ENCODE measurements at regions not wholly inside any gene's neighbourhood (a gene's known extent, or its start where the extent isn't known, plus 50 kb on each side); places are given as distances from the start of the nearest gene placed in this dataset.
"Not testable (repeated sequence)": the region's sequence is repeated elsewhere in the genome, so short reads cannot be mapped to it uniquely, and the experiment has no call there.

- H3K4me1 Mint-ChIP-seq = no peaks in the 10 kb centered on the region
- H3K4me3 Mint-ChIP-seq = no peak overlapping the region
- intact Hi-C loops (cut with DNase I, micrococcal nuclease) = no loop called here
- no peaks in the 10 kb centered on the region for H3K27me3 Mint-ChIP-seq
- peaks cover 14% of the 10 kb centered on the region for H3K9me3 Mint-ChIP-seq (ENCODE audit: low read depth)
- DNase-seq (no peak), ATAC-seq (no peak)
- no peak overlapping the region for H3K27ac Mint-ChIP-seq
- ChIA-PET CTCF (no interaction called here), POLR2A (no interaction called here)
- H3K36me3 Mint-ChIP-seq (ENCODE audit: low read depth) = no peaks in the 10 kb centered on the region
These were observed 517.1 kb downstream of the PRKD1 start for GRCh38 chr14:29410581-29410980.

- DNase-seq; CTCF ChIA-PET; ATAC-seq; H3K27me3 Mint-ChIP-seq; H3K27ac Mint-ChIP-seq; H3K9me3 Mint-ChIP-seq (ENCODE audit: low read depth); H3K4me3 Mint-ChIP-seq; POLR2A ChIA-PET; H3K4me1 Mint-ChIP-seq; intact Hi-C loops (cut with DNase I, micrococcal nuclease); H3K36me3 Mint-ChIP-seq (ENCODE audit: low read depth): not testable (repeated sequence)
These were observed 512.7 kb downstream of the PRKD1 start for GRCh38 chr14:29414931-29415330.

GRCh38 chr14:29419736-29420135, 507.9 kb downstream of the PRKD1 start:
- ATAC-seq = no peak
- intact Hi-C loops (cut with DNase I, micrococcal nuclease) = no loop called here
- Mint-ChIP-seq H3K4me3 (no peak overlapping the region), H3K4me1 (no peaks in the 10 kb centered on the region), H3K27ac (no peak overlapping the region), H3K36me3 (ENCODE audit: low read depth) (no peaks in the 10 kb centered on the region), H3K9me3 (ENCODE audit: low read depth) (peaks cover 5% of the 10 kb centered on the region), H3K27me3 (no peaks in the 10 kb centered on the region)
- CTCF ChIA-PET = no interaction called here
- no peak for DNase-seq
- POLR2A ChIA-PET = no interaction called here

- Mint-ChIP-seq H3K27ac (no peak overlapping the region), H3K4me1 (no peaks in the 10 kb centered on the region), H3K36me3 (ENCODE audit: low read depth) (no peaks in the 10 kb centered on the region), H3K27me3 (no peaks in the 10 kb centered on the region), H3K4me3 (no peak overlapping the region), H3K9me3 (ENCODE audit: low read depth) (peaks cover 5% of the 10 kb centered on the region)
- no peak for DNase-seq
- ChIA-PET CTCF (no interaction called here), POLR2A (no interaction called here)
- ATAC-seq = no peak
- intact Hi-C loops (cut with DNase I, micrococcal nuclease) = no loop called here
These were observed 506.4 kb downstream of the PRKD1 start for GRCh38 chr14:29421156-29421728.

GRCh38 chr14:29425705-29426482, 501.8 kb downstream of the PRKD1 start:
- H3K27ac Mint-ChIP-seq = no peak overlapping the region
- ChIA-PET CTCF (no interaction called here), POLR2A (no interaction called here)
- H3K4me3 Mint-ChIP-seq = no peak overlapping the region
- ATAC-seq = no peak
- DNase-seq = no peak
- H3K36me3 Mint-ChIP-seq (ENCODE audit: low read depth) = no peaks in the 10 kb centered on the region
- H3K9me3 Mint-ChIP-seq (ENCODE audit: low read depth) = peaks cover 12% of the 10 kb centered on the region
- intact Hi-C loops (cut with DNase I, micrococcal nuclease) = no loop called here
- no peaks in the 10 kb centered on the region for H3K27me3 Mint-ChIP-seq
- H3K4me1 Mint-ChIP-seq = no peaks in the 10 kb centered on the region

- no peak overlapping the region for H3K27ac Mint-ChIP-seq
- no peak overlapping the region for H3K4me3 Mint-ChIP-seq
- H3K36me3 Mint-ChIP-seq (ENCODE audit: low read depth) = no peaks in the 10 kb centered on the region
- H3K9me3 Mint-ChIP-seq (ENCODE audit: low read depth) = peaks cover 22% of the 10 kb centered on the region
- H3K4me1 Mint-ChIP-seq = no peaks in the 10 kb centered on the region
- ChIA-PET CTCF (no interaction called here), POLR2A (no interaction called here)
- no peaks in the 10 kb centered on the region for H3K27me3 Mint-ChIP-seq
- intact Hi-C loops (cut with DNase I, micrococcal nuclease) = no loop called here
- DNase-seq (no peak), ATAC-seq (no peak)
These were observed 485.0 kb downstream of the PRKD1 start for GRCh38 chr14:29442696-29443095.

- intact Hi-C loops (cut with DNase I, micrococcal nuclease) = no loop called here
- DNase-seq (no peak), ATAC-seq (no peak)
- ChIA-PET CTCF (no interaction called here), POLR2A (interaction anchor here (0.6 kb wide), 1 partner anchor 77 kb away, joined by 3 read pairs; no protein-coding TSS in a partner anchor)
- no peak overlapping the region for H3K27ac Mint-ChIP-seq
- H3K4me1 Mint-ChIP-seq = no peaks in the 10 kb centered on the region
- peaks cover 16% of the 10 kb centered on the region for H3K9me3 Mint-ChIP-seq (ENCODE audit: low read depth)
- H3K27me3 Mint-ChIP-seq = no peaks in the 10 kb centered on the region
- no peaks in the 10 kb centered on the region for H3K36me3 Mint-ChIP-seq (ENCODE audit: low read depth)
- H3K4me3 Mint-ChIP-seq = no peak overlapping the region
These were observed 483.4 kb downstream of the PRKD1 start for GRCh38 chr14:29444216-29444615.

- H3K9me3 Mint-ChIP-seq (ENCODE audit: low read depth) = peaks cover 16% of the 10 kb centered on the region
- no peak overlapping the region for H3K4me3 Mint-ChIP-seq
- no peaks in the 10 kb centered on the region for H3K27me3 Mint-ChIP-seq
- ChIA-PET POLR2A (no interaction called here), CTCF (no interaction called here)
- DNase-seq (no peak), ATAC-seq (no peak)
- intact Hi-C loops (cut with DNase I, micrococcal nuclease) = no loop called here
- H3K36me3 Mint-ChIP-seq (ENCODE audit: low read depth) = no peaks in the 10 kb centered on the region
- H3K27ac Mint-ChIP-seq = no peak overlapping the region
- no peaks in the 10 kb centered on the region for H3K4me1 Mint-ChIP-seq
These were observed 482.8 kb downstream of the PRKD1 start for GRCh38 chr14:29444805-29445204.

GRCh38 chr14:29446971-29447370, 480.7 kb downstream of the PRKD1 start:
- no peak overlapping the region for H3K27ac Mint-ChIP-seq
- H3K27me3 Mint-ChIP-seq = no peaks in the 10 kb centered on the region
- no peak overlapping the region for H3K4me3 Mint-ChIP-seq
- intact Hi-C loops (cut with DNase I, micrococcal nuclease) = no loop called here
- H3K36me3 Mint-ChIP-seq (ENCODE audit: low read depth) = no peaks in the 10 kb centered on the region
- no peaks in the 10 kb centered on the region for H3K4me1 Mint-ChIP-seq
- ChIA-PET POLR2A (no interaction called here), CTCF (no interaction called here)
- DNase-seq (no peak), ATAC-seq (no peak)
- H3K9me3 Mint-ChIP-seq (ENCODE audit: low read depth) = peaks cover 16% of the 10 kb centered on the region

- intact Hi-C loops (cut with DNase I, micrococcal nuclease) = no loop called here
- no peak overlapping the region for H3K27ac Mint-ChIP-seq
- ChIA-PET CTCF (interaction anchor here (0.6 kb wide), 1 partner anchor 64 kb away, joined by 3 read pairs; no protein-coding TSS in a partner anchor), POLR2A (no interaction called here)
- H3K27me3 Mint-ChIP-seq = no peaks in the 10 kb centered on the region
- H3K9me3 Mint-ChIP-seq (ENCODE audit: low read depth) = peaks cover 4% of the 10 kb centered on the region
- DNase-seq = no peak
- no peaks in the 10 kb centered on the region for H3K36me3 Mint-ChIP-seq (ENCODE audit: low read depth)
- H3K4me1 Mint-ChIP-seq = no peaks in the 10 kb centered on the region
- no peak overlapping the region for H3K4me3 Mint-ChIP-seq
- no peak for ATAC-seq
These were observed 475.7 kb downstream of the PRKD1 start for GRCh38 chr14:29451941-29452340.

GRCh38 chr14:29453045-29453444, 474.6 kb downstream of the PRKD1 start:
- no peaks in the 10 kb centered on the region for H3K27me3 Mint-ChIP-seq
- no peaks in the 10 kb centered on the region for H3K4me1 Mint-ChIP-seq
- no peak overlapping the region for H3K4me3 Mint-ChIP-seq
- H3K36me3 Mint-ChIP-seq (ENCODE audit: low read depth) = no peaks in the 10 kb centered on the region
- no peaks in the 10 kb centered on the region for H3K9me3 Mint-ChIP-seq (ENCODE audit: low read depth)
- no peak overlapping the region for H3K27ac Mint-ChIP-seq
- intact Hi-C loops (cut with DNase I, micrococcal nuclease) = no loop called here
- ATAC-seq (no peak), DNase-seq (no peak)
- ChIA-PET CTCF (no interaction called here), POLR2A (no interaction called here)

- H3K9me3 Mint-ChIP-seq (ENCODE audit: low read depth) = no peaks in the 10 kb centered on the region
- no peak overlapping the region for H3K4me3 Mint-ChIP-seq
- no peak overlapping the region for H3K27ac Mint-ChIP-seq
- CTCF ChIA-PET = interaction anchor here (0.6 kb wide), 1 partner anchor 33 kb away, joined by 3 read pairs; no protein-coding TSS in a partner anchor
- DNase-seq (no peak), ATAC-seq (no peak)
- intact Hi-C loops (cut with DNase I, micrococcal nuclease) = no loop called here
- H3K4me1 Mint-ChIP-seq = no peaks in the 10 kb centered on the region
- POLR2A ChIA-PET = no interaction called here
- no peaks in the 10 kb centered on the region for H3K27me3 Mint-ChIP-seq
- H3K36me3 Mint-ChIP-seq (ENCODE audit: low read depth) = no peaks in the 10 kb centered on the region
These were observed 473.5 kb downstream of the PRKD1 start for GRCh38 chr14:29454026-29454693.
